Bronchial epithelial cell (primary cell): ENCODE measurements at regions not wholly inside any gene's neighbourhood (a gene's known extent, or its start where the extent isn't known, plus 50 kb on each side); places are given as distances from the start of the nearest gene placed in this dataset.

Experiments
- DNase-seq: peaks from one replicate; pipeline ENCODE4 v3.0.0-alpha.2; 2010; ENCODE audit warnings: low read depth
- FAIRE-seq: peaks from 2 replicates; lab custom pipeline; 2011; peaks lifted over from hg19 to GRCh38; lab: Jason Lieb, UNC
- H3K27me3 ChIP-seq: 2 replicates; pipeline ENCODE4 v1.5.1; 2011; ENCODE audit warnings: low read length; ENCODE audit not compliant: control insufficient read depth, insufficient read depth
- H3K36me3 ChIP-seq: 2 replicates; pipeline ENCODE4 v1.5.1; 2011; ENCODE audit warnings: low read length; ENCODE audit not compliant: control insufficient read depth, insufficient read depth
- H3K4me3 ChIP-seq: 2 replicates; pipeline ENCODE4 v1.5.1; 2011; ENCODE audit warnings: mild to moderate bottlenecking, low read depth, low read length, control low read depth
- TF ChIP-seq, protein P1 (sequence below): IDR thresholded peaks from 2 replicates; pipeline ENCODE4 v1.5.1; 2011; ENCODE audit warnings: mild to moderate bottlenecking, moderate library complexity, low read length, control low read depth, inconsistent platforms; ENCODE audit not compliant: insufficient read depth, severe bottlenecking

- DNase-seq, result no peak
- peak; percentile 84 for FAIRE-seq
- TF ChIP-seq, protein P1, sequence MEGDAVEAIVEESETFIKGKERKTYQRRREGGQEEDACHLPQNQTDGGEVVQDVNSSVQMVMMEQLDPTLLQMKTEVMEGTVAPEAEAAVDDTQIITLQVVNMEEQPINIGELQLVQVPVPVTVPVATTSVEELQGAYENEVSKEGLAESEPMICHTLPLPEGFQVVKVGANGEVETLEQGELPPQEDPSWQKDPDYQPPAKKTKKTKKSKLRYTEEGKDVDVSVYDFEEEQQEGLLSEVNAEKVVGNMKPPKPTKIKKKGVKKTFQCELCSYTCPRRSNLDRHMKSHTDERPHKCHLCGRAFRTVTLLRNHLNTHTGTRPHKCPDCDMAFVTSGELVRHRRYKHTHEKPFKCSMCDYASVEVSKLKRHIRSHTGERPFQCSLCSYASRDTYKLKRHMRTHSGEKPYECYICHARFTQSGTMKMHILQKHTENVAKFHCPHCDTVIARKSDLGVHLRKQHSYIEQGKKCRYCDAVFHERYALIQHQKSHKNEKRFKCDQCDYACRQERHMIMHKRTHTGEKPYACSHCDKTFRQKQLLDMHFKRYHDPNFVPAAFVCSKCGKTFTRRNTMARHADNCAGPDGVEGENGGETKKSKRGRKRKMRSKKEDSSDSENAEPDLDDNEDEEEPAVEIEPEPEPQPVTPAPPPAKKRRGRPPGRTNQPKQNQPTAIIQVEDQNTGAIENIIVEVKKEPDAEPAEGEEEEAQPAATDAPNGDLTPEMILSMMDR, result no peak
These were observed 125.1 kb downstream of the MED10 start for GRCh38 chr5:6253281-6253680.

DNA sequence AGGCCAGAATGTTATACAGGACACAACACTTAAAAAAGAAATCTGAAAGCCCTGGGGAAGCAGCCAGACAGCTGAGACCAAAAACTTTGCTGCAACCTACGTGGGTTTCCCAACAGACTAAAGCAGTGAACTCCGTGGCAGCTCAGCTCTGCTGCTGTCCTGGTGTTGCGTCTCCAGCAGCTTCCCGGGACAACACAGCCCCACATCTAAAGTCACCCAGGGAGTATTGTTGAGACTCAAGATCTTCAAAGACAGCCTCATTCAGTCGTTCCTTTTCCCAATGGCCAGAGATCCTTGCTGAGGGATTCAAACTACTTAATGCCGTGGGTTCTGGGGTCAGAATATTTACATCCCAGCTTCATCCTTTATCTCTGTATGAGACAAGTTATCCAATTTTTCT lies 125.8 kb downstream of the MED10 start:
- H3K27me3 ChIP-seq, result no peaks in the 10 kb centered on the region
- TF ChIP-seq, protein P1, result no peak
- no peak overlapping the region for H3K4me3 ChIP-seq
- DNase-seq (no peak), FAIRE-seq (no peak)
- no peaks in the 10 kb centered on the region for H3K36me3 ChIP-seq

More at GRCh38 chr5:6253281-6253680, 125.1 kb downstream of the MED10 start:
- Histone ChIP-seq H3K4me3 (no peak overlapping the region), H3K27me3 (no peaks in the 10 kb centered on the region), H3K36me3 (no peaks in the 10 kb centered on the region)

- Histone ChIP-seq H3K4me3 (no peak overlapping the region), H3K27me3 (no peaks in the 10 kb centered on the region), H3K36me3 (no peaks in the 10 kb centered on the region)
- TF ChIP-seq, protein P1, result no peak
- DNase-seq (no peak), FAIRE-seq (no peak)
These were observed 126.7 kb downstream of the MED10 start for GRCh38 chr5:6251565-6252102.

- FAIRE-seq (no peak), DNase-seq (no peak)
- Histone ChIP-seq H3K36me3 (no peaks in the 10 kb centered on the region), H3K4me3 (no peak overlapping the region), H3K27me3 (no peaks in the 10 kb centered on the region)
- TF ChIP-seq, protein P1, result no peak
These were observed 128.2 kb downstream of the MED10 start for GRCh38 chr5:6250121-6250520.

- FAIRE-seq (no peak), DNase-seq (no peak)
- TF ChIP-seq, protein P1, result no peak
- no peaks in the 10 kb centered on the region for H3K36me3 ChIP-seq
- H3K4me3 ChIP-seq, result no peak overlapping the region
- H3K27me3 ChIP-seq, result no peaks in the 10 kb centered on the region
These were observed 130.2 kb downstream of the MED10 start for GRCh38 chr5:6248132-6248531.
